Activated CD4-positive, alpha-beta T cell treated with anti-CD3 and anti-CD28 coated beads for 1 hour (primary cell): ENCODE measurements at regions not wholly inside any gene's neighbourhood (a gene's known extent, or its start where the extent isn't known, plus 50 kb on each side); places are given as distances from the start of the nearest gene placed in this dataset.
"Not testable (repeated sequence)": the region's sequence is repeated elsewhere in the genome, so short reads cannot be mapped to it uniquely, and the experiment has no call there.

ENCODE experiments used
- DNase-seq: peaks from one replicate; pipeline ENCODE4 v3.0.0-alpha.2; 2020

GRCh38 chr3:104437891-104438290, 928.8 kb upstream of the ALCAM start:
- DNase-seq = no peak

DNA sequence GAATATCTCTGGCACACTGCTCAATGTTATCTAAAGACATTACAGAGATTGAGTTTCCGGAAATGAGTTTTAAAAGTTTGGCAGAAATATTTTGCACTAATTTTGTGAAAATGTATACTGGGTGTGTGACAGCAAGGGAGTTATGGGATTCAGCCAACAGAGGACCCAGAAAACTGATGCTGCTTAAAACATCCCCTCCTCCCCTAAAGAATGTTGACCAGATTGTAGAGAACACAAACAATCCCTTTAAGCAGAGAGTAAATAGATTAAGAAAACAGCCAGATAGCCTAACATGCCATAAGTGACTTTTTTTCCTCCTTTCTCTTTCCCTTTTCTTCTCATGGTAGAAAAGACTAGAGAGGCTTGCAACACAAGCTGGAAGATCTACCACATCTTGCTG, 928.0 kb upstream of the ALCAM start:
- DNase-seq = no peak

DNA sequence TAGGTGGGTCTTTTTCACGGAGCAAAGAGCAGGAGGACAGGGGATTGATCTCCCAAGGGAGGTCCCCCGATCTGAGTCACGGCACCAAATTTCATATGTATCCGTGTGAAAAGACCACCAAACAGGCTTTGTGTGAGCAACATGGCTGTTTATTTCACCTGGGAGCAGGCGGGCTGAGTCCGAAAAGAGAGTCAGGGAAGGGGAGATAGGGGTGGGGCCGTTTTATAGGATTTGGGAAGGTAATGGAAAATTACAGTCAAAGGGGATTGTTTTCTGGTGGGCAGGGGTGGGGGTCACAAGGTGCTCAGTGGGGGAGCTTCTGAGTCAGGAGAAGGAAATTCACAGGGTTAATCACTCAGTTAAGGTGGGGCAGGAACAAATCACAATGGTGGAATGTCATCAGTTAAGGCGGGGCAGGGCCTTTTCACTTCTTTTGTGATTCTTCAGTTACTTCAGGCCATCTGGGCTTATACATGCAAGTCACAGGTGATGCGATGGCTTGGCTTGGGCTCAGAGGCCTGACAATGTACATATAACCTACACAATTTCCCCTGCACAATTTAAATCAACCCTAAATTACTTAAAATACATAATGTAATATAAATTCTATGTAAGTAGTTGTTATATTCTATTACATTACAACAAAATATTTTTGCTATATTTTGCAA, 921.3 kb upstream of the ALCAM start:
- not testable (repeated sequence) for DNase-seq

DNA sequence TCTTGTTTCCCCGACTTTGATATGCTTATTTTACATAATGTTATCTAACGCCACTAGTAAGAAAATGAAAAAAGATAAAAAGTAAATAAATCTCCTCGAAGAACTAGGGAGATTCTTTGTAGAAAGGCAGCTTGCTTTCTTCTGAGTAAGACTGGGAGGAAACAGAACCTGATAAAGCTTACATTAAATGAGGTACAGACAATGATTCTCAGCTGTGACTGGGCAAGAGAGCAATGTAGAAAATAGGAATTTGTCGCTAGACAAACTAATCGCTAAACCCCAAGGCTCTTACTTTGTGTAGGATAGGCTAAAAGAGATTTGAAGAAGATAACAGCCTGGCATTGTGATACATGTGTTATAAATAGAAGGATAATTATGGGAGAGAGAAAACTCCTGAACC, 919.0 kb upstream of the ALCAM start:
- DNase-seq = no peak

- no peak for DNase-seq
Measured at GRCh38 chr3:104452697-104453096, 914.0 kb upstream of the ALCAM start.

DNA sequence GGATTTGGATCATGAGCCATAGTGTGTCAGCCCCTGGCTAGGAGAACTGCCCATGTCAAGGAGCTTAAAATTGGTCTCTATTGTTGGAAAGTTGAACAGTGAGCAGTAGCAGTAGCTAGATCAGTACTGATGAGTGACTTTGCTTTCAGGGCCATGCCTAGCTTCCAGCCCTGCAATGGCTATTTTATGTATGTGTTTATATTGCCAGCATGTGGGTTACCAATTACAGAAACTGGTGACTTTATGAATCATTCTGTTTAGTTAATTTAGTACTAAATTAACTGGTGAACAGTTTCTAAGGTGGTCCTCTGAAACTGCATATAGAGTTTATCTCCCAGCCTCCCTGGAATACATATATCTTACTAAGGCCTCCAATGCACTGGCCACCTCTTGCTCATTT, 908.1 kb upstream of the ALCAM start:
- DNase-seq = no peak

GRCh38 chr3:104460477-104461406, 906.0 kb upstream of the ALCAM start:
- no peak for DNase-seq

- no peak for DNase-seq
Measured at GRCh38 chr3:104461431-104461830, 905.3 kb upstream of the ALCAM start.

GRCh38 chr3:104472221-104472620, 894.5 kb upstream of the ALCAM start:
- no peak for DNase-seq

- no peak for DNase-seq
Measured at GRCh38 chr3:104474011-104474410, 892.7 kb upstream of the ALCAM start.

GRCh38 chr3:104503022-104503421, 863.7 kb upstream of the ALCAM start:
- no peak for DNase-seq

- no peak for DNase-seq
Measured at GRCh38 chr3:104510131-104510849, 856.4 kb upstream of the ALCAM start.

DNA sequence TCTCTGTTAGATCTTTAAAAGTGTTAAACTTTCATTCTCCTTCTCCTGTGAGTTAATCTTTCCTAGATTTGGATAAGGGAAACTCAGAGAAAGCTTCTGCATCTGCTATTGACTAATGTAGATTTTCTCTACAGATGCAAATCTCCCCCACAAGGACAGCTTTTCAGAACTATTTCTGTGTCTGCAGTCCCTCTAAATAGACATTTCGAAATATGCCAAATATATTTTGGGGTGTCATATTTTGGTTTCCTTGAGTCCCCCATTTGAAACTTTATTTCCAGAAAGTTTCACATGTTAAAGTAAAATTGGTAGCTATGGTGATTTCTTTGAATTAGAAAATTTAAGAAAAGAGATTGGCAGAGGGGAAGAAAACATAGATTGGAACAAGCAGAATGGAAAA, 852.3 kb upstream of the ALCAM start:
- no peak for DNase-seq

- DNase-seq = no peak
Measured at GRCh38 chr3:104514776-104515175, 851.9 kb upstream of the ALCAM start.

- no peak for DNase-seq
Measured at GRCh38 chr3:104519068-104519467, 847.6 kb upstream of the ALCAM start.

DNA sequence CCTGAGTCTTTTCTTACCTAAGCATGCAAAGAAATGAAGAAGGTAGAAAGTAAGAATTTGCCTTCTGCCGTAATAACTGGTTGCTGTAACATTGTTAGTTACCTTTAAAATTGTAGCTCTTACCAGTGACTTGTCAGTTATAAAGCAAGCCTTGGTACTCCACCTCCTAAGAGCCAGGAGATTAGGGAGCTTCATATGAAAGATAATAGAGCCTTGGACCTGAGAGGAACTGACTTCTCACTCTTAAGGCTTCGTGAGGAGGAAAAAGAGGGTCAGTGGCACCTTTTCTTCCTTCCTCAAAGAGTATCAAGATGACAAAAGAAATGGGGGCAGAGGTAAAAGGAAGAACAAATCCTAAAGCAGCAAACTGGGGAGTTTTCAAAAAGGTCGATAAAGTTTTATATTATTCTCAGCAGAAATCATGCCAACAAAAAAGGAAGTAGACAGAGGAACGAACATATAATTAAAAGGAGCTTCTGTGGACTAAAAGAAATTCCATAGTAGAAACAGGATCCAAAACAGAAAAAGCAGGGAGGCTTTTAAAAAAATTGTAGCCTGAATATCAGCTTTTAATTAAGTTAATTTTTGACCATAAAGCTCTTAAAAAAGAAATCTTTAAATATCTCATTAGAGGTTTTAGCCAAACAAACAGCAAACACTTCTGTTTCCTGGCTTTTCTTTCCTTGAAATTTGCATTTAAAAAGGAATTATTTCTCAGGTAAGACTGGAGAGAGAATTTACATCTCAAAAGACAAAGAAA, 847.1 kb upstream of the ALCAM start:
- DNase-seq = no peak

- DNase-seq = no peak
Measured at GRCh38 chr3:104520228-104520655, 846.5 kb upstream of the ALCAM start.

- no peak for DNase-seq
Measured at GRCh38 chr3:104521606-104522336, 844.9 kb upstream of the ALCAM start.

DNA sequence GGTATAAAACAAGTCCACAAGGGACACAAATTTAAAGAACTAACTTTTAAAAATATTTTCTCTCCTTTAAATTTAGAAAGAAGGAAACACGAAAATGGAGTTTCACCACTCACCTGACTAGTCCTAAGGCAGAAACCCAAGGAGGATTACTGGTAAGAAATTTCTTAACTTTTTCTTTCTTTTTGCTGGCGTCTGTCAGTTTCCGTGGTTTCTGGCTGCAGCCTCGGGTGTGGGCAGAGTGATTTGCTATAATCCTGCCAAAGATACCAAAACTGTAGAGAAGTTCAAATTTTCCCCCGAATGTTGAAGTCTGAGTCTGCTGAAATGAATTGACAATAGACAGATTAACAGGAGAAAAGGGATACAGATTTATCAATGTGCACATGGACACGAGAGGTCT, 843.6 kb upstream of the ALCAM start:
- no peak for DNase-seq

GRCh38 chr3:104526901-104527401, 839.8 kb upstream of the ALCAM start:
- no peak for DNase-seq

- DNase-seq = no peak
Measured at GRCh38 chr3:104530934-104531333, 835.8 kb upstream of the ALCAM start.

DNA sequence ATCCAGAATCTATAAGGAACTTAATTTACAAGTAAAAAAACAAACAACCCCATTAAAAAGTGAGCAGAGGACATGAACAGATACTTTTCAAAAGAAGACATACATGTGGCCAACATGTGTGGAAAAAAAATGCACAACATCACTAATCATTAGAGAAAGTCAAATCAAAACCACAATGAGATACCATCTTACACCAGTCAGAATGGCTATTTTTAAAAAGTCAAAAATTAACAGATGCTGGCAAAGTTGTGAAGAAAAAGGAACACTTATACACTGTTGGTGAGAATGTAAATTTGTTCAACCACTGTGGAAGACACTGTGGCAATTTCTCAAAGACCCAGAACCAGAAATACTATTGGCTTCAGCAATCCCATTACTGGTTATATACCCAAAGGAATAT, 830.0 kb upstream of the ALCAM start:
- DNase-seq = no peak
